ENCODE measurements at regions not wholly inside any gene's neighbourhood (a gene's known extent, or its start where the extent isn't known, plus 50 kb on each side); places are given as distances from the start of the nearest gene placed in this dataset.
"Not testable (repeated sequence)": the region's sequence is repeated elsewhere in the genome, so short reads cannot be mapped to it uniquely, and the experiment has no call there.

GRCh38 chr11:24216488-24216887 is 280.4 kb upstream of the LUZP2 start:
- H3K4me1 Mint-ChIP-seq = no peaks in the 10 kb centered on the region
- H3K36me3 Mint-ChIP-seq (ENCODE audit: low read depth) = no peaks in the 10 kb centered on the region
- CTCF ChIA-PET = no interaction called here
- intact Hi-C loops (cut with micrococcal nuclease) = no loop called here
- TF ChIP-seq, protein P1, sequence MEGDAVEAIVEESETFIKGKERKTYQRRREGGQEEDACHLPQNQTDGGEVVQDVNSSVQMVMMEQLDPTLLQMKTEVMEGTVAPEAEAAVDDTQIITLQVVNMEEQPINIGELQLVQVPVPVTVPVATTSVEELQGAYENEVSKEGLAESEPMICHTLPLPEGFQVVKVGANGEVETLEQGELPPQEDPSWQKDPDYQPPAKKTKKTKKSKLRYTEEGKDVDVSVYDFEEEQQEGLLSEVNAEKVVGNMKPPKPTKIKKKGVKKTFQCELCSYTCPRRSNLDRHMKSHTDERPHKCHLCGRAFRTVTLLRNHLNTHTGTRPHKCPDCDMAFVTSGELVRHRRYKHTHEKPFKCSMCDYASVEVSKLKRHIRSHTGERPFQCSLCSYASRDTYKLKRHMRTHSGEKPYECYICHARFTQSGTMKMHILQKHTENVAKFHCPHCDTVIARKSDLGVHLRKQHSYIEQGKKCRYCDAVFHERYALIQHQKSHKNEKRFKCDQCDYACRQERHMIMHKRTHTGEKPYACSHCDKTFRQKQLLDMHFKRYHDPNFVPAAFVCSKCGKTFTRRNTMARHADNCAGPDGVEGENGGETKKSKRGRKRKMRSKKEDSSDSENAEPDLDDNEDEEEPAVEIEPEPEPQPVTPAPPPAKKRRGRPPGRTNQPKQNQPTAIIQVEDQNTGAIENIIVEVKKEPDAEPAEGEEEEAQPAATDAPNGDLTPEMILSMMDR (IDR thresholded peaks at IDR 0.05) = no peak
- peaks cover 8% of the 10 kb centered on the region for H3K9me3 Mint-ChIP-seq
- no peak for ATAC-seq (ENCODE audit: low read depth)
- no peaks in the 10 kb centered on the region for H3K27me3 Mint-ChIP-seq
- DNase-seq = no peak
- no peak overlapping the region for H3K4me3 Mint-ChIP-seq
- no peak overlapping the region for H3K27ac Mint-ChIP-seq
- POLR2A ChIA-PET = no interaction called here

DNA sequence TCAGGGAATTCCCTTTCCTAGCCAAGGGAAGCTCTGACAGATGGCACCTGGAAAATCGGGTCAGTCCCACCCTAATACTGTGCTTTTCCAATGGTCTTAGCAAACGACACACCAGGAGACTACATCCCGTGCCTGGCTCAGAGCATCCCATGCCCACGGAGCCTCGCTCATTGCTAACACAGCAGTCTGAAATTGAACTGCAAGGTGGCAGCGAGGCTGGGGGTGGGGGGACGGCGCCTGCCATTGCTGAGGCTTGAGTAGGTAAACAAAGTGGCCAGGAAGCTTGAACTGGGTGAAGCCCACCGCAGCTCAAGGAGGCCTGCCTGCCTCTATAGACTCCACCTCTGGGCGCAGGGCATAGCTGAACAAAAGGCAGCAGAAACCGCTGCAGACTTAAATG is 279.5 kb upstream of the LUZP2 start:
- intact Hi-C loops (cut with micrococcal nuclease); CTCF ChIA-PET; H3K36me3 Mint-ChIP-seq (ENCODE audit: low read depth); H3K4me3 Mint-ChIP-seq; H3K27me3 Mint-ChIP-seq; ATAC-seq (ENCODE audit: low read depth); POLR2A ChIA-PET; H3K9me3 Mint-ChIP-seq; H3K27ac Mint-ChIP-seq; H3K4me1 Mint-ChIP-seq; DNase-seq: not testable (repeated sequence)

GRCh38 chr11:24225501-24225900 is 271.4 kb upstream of the LUZP2 start:
- Mint-ChIP-seq H3K27ac (no peak overlapping the region), H3K4me3 (no peak overlapping the region), H3K27me3 (no peaks in the 10 kb centered on the region), H3K36me3 (ENCODE audit: low read depth) (no peaks in the 10 kb centered on the region), H3K4me1 (no peaks in the 10 kb centered on the region), H3K9me3 (peaks cover 9% of the 10 kb centered on the region)
- intact Hi-C loops (cut with micrococcal nuclease) = no loop called here
- TF ChIP-seq, protein P1 (IDR thresholded peaks at IDR 0.05) = no peak
- ChIA-PET POLR2A (no interaction called here), CTCF (no interaction called here)
- DNase-seq (no peak), ATAC-seq (ENCODE audit: low read depth) (no peak)

DNA sequence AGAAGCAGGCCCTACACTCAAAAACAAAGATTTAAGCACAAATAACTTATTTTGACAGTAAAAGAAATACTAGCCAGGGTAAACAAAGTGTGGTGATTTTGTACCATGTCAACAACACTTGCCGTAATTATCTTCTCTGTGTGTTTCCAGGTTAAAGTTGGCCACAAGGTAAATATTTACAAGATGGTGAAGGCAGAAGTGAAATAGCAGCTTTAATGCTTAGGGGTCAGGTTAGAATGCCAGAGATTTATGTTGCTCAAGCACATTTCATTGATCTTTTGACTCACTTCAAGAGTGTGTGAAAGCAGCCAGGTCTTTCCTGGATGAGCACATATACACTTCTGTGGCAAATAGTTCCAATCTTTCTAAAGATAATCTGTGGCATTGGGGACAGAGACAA is 270.2 kb upstream of the LUZP2 start:
- Mint-ChIP-seq H3K4me3 (no peak overlapping the region), H3K27me3 (no peaks in the 10 kb centered on the region), H3K27ac (no peak overlapping the region), H3K36me3 (ENCODE audit: low read depth) (no peaks in the 10 kb centered on the region), H3K9me3 (peaks cover 4% of the 10 kb centered on the region), H3K4me1 (no peaks in the 10 kb centered on the region)
- TF ChIP-seq, protein P1 (IDR thresholded peaks at IDR 0.05) = no peak
- CTCF ChIA-PET = no interaction called here
- DNase-seq (no peak), ATAC-seq (ENCODE audit: low read depth) (no peak)
- intact Hi-C loops (cut with micrococcal nuclease) = no loop called here
- POLR2A ChIA-PET = no interaction called here

GRCh38 chr11:24233041-24233440 is 263.8 kb upstream of the LUZP2 start:
- no peak for DNase-seq
- H3K4me1 Mint-ChIP-seq = no peaks in the 10 kb centered on the region
- H3K27me3 Mint-ChIP-seq = no peaks in the 10 kb centered on the region
- ChIA-PET CTCF (no interaction called here), POLR2A (no interaction called here)
- H3K4me3 Mint-ChIP-seq = no peak overlapping the region
- no peaks in the 10 kb centered on the region for H3K9me3 Mint-ChIP-seq
- no peaks in the 10 kb centered on the region for H3K36me3 Mint-ChIP-seq (ENCODE audit: low read depth)
- intact Hi-C loops (cut with micrococcal nuclease) = no loop called here
- TF ChIP-seq, protein P1 (IDR thresholded peaks at IDR 0.05) = no peak
- H3K27ac Mint-ChIP-seq = no peak overlapping the region
- ATAC-seq (ENCODE audit: low read depth) = no peak

- intact Hi-C loops (cut with micrococcal nuclease) = no loop called here
- ChIA-PET POLR2A (no interaction called here), CTCF (no interaction called here)
- no peaks in the 10 kb centered on the region for H3K36me3 Mint-ChIP-seq (ENCODE audit: low read depth)
- TF ChIP-seq, protein P1 (IDR thresholded peaks at IDR 0.05) = no peak
- ATAC-seq (ENCODE audit: low read depth) = no peak
- no peak for DNase-seq
- no peak overlapping the region for H3K27ac Mint-ChIP-seq
- H3K4me3 Mint-ChIP-seq = no peak overlapping the region
- no peaks in the 10 kb centered on the region for H3K4me1 Mint-ChIP-seq
- peaks cover 2% of the 10 kb centered on the region for H3K9me3 Mint-ChIP-seq
- H3K27me3 Mint-ChIP-seq = no peaks in the 10 kb centered on the region
These were observed 261.9 kb upstream of the LUZP2 start for GRCh38 chr11:24234822-24235508.
